ENCODE measurements at regions not wholly inside any gene's neighbourhood (a gene's known extent, or its start where the extent isn't known, plus 50 kb on each side); places are given as distances from the start of the nearest gene placed in this dataset.

GRCh38 chr6:144855375-144855774, 570.2 kb downstream of the UTRN start:
- in situ Hi-C loops (cut with HindIII; ENCODE audit: low pct_unique_long_range_greater_than_20kb, low sequenced_read_pairs): no loop called here
- no peak for DNase-seq (ENCODE audit: low read depth, low spot score)

GRCh38 chr6:144855812-144856531, 570.8 kb downstream of the UTRN start:
- DNase-seq (ENCODE audit: low read depth, low spot score): no peak
- in situ Hi-C loops (cut with HindIII; ENCODE audit: low pct_unique_long_range_greater_than_20kb, low sequenced_read_pairs): no loop called here

DNA sequence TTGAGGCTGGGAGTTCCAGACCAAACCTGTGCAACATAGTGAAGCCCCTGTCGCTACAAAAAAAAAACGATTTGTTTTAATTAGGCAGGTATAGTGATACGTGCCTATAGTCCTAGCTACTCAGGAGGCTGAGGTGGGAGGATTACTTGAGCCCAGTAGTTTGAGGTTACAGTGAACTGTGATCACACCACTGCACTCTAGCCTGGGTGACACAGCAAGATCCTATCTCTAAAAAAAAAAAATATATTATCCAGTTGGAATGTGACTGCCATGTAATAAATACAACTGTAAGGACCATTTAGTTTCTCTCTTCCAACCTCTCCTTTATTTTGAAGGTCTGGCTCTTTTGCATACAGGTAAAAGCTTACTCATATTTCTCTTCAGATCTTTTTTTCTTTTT, 571.5 kb downstream of the UTRN start:
- in situ Hi-C loops (cut with HindIII; ENCODE audit: low pct_unique_long_range_greater_than_20kb, low sequenced_read_pairs): no loop called here
- no peak for DNase-seq (ENCODE audit: low read depth, low spot score)

DNA sequence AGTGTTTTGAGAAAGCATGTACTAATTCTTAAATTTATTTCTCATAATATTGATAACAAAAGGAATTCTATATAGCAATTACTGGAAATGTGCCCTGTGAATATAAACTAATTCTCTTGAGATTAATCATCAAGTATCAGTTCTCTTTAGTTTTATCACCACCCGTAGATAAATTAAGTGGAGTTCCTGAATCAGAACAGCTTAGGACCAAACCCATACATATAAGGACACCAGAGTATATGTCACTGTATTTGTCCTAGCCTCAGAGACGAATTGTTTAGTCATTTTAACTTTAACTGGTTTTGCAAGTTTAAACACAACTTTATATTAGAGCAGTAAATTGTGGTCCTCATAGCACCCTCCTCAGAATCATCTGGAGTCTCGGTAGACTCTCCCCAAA, 572.0 kb downstream of the UTRN start:
- in situ Hi-C loops (cut with HindIII; ENCODE audit: low pct_unique_long_range_greater_than_20kb, low sequenced_read_pairs): no loop called here
- no peak for DNase-seq (ENCODE audit: low read depth, low spot score)

GRCh38 chr6:144862769-144863168, 577.6 kb downstream of the UTRN start:
- in situ Hi-C loops (cut with HindIII; ENCODE audit: low pct_unique_long_range_greater_than_20kb, low sequenced_read_pairs): no loop called here
- no peak for DNase-seq (ENCODE audit: low read depth, low spot score)

DNA sequence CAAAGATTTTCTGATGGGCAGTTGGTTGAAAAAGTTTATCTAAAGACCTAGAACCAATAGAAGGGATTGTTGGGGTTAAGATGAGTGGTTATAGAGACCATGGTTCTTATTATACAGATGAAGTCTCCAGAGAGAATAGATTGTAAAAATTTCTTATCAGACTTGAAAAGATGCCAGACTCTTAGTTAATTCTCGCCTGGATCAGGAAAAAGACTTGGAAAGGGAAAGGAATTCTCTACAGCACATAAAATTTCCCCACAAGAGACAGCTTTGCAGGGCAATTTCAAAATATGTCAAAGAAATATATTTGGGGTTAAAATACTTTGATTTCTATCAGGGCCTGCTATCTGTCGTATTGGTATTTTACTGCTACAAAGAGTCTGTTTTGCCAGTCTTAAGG, 582.6 kb downstream of the UTRN start:
- in situ Hi-C loops (cut with HindIII; ENCODE audit: low pct_unique_long_range_greater_than_20kb, low sequenced_read_pairs): no loop called here

DNA sequence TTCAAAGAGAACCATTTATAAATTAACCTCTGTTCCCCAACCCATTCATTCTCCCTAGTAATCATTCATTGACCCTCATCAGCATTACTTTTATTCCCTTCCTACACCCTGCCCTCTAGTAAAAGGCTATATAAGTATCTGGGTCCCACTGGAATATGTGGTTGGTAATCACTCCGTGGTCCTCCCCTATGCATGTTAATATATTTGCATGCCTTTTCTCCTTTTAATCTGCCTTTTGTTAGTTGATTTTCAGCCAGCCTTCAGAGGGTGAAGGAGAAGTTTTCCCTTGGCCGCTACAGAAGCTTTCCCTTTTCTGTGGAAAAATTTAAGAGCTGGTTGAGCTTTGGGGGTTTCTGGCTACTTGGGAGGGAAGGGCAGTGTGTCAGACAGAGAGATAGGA, 585.6 kb downstream of the UTRN start:
- DNase-seq (ENCODE audit: low read depth, low spot score): no peak
- in situ Hi-C loops (cut with HindIII; ENCODE audit: low pct_unique_long_range_greater_than_20kb, low sequenced_read_pairs): no loop called here

More for the DNA sequence above, 582.6 kb downstream of the UTRN start:
- DNase-seq (ENCODE audit: low read depth, low spot score): no peak

- in situ Hi-C loops (cut with HindIII; ENCODE audit: low pct_unique_long_range_greater_than_20kb, low sequenced_read_pairs): no loop called here
- no peak for DNase-seq (ENCODE audit: low read depth, low spot score)
Observed at GRCh38 chr6:144873623-144874378, 588.7 kb downstream of the UTRN start.

DNA sequence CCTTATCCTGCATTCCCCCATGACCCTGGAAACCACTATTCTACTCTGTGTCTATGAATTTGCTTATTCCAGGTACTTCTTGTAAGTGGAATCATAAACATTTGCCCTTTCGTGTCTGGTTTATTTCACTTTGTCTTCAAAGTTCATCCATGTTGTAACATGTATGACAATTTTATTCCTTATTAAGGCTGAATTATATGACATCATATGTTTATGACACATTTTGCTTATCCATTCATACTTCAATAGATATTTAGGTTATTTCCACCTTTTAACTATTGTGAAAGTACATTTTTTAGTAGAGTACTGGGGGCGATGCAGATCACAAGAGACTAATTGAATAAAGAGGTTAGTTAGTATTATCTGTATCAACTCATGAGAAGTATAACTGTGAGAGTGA, 591.6 kb downstream of the UTRN start:
- in situ Hi-C loops (cut with HindIII; ENCODE audit: low pct_unique_long_range_greater_than_20kb, low sequenced_read_pairs): no loop called here
- no peak for DNase-seq (ENCODE audit: low read depth, low spot score)

GRCh38 chr6:144877118-144877517, 592.0 kb downstream of the UTRN start:
- in situ Hi-C loops (cut with HindIII; ENCODE audit: low pct_unique_long_range_greater_than_20kb, low sequenced_read_pairs): no loop called here
- DNase-seq (ENCODE audit: low read depth, low spot score): no peak

GRCh38 chr6:144878577-144878976, 593.4 kb downstream of the UTRN start:
- in situ Hi-C loops (cut with HindIII; ENCODE audit: low pct_unique_long_range_greater_than_20kb, low sequenced_read_pairs): no loop called here
- no peak for DNase-seq (ENCODE audit: low read depth, low spot score)

DNA sequence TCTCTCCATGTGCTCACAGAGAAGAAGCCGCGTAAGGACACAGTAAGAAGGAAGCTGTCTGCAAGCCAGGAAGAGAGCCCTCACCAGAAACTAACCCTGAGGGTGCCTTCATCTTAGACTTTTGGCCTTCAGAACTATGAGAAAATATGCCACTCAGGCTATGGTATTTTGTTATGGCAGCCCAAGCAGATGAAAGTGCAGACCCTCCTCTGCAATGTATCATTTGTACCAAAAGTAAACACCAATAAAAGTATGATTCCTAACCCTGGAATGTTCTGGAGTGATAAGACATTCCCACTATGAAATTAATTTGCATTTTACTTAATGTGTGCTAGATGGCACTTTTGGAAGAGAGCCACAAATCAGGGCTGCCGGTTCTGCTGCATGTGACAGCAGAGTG, 594.3 kb downstream of the UTRN start:
- in situ Hi-C loops (cut with HindIII; ENCODE audit: low pct_unique_long_range_greater_than_20kb, low sequenced_read_pairs): no loop called here
- no peak for DNase-seq (ENCODE audit: low read depth, low spot score)

DNA sequence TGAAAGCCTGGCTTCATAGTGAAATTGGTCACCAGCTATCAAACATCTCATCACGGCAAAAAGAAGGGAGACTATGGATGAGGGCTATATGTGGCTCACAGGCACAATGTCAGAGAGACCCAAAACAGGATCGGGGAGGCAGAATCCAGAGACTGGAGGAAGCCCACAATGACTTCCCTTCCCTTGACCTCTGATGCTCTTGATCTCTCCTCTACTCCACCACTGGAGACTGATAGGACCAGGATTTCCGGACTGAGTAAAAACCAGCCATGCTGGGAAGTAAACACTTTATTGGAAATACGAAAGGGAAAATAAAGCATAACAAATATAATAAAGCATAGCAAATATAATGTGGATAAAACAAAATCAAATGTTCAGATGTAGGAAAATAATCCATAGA, 597.3 kb downstream of the UTRN start:
- in situ Hi-C loops (cut with HindIII; ENCODE audit: low pct_unique_long_range_greater_than_20kb, low sequenced_read_pairs): no loop called here

DNA sequence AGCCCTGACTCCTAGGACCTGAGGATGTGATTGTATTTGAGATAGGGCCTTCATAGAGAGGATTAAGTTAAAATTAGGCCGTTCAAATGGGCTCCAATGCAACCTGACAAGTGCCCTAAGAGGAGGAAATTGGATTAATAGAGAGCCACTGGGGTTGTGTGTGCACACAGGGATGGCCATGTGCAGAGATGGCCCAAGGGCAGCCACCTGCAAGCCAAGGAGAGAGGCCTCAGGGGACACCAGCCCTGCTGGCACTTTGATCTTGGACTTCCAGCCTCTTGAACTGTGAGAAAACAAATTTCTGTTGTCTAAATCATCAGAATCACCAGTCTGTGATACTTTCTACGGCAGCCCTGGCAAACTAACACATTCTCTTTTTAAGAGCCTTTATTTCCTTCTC, 598.8 kb downstream of the UTRN start:
- in situ Hi-C loops (cut with HindIII; ENCODE audit: low pct_unique_long_range_greater_than_20kb, low sequenced_read_pairs): no loop called here
- DNase-seq (ENCODE audit: low read depth, low spot score): no peak

More for the DNA sequence above, 597.3 kb downstream of the UTRN start:
- DNase-seq (ENCODE audit: low read depth, low spot score): no peak

- in situ Hi-C loops (cut with HindIII; ENCODE audit: low pct_unique_long_range_greater_than_20kb, low sequenced_read_pairs): no loop called here
- DNase-seq (ENCODE audit: low read depth, low spot score): no peak
Observed at GRCh38 chr6:144885817-144886216, 600.7 kb downstream of the UTRN start.

GRCh38 chr6:144886682-144887081, 601.5 kb downstream of the UTRN start:
- DNase-seq (ENCODE audit: low read depth, low spot score): no peak
- in situ Hi-C loops (cut with HindIII; ENCODE audit: low pct_unique_long_range_greater_than_20kb, low sequenced_read_pairs): no loop called here

DNA sequence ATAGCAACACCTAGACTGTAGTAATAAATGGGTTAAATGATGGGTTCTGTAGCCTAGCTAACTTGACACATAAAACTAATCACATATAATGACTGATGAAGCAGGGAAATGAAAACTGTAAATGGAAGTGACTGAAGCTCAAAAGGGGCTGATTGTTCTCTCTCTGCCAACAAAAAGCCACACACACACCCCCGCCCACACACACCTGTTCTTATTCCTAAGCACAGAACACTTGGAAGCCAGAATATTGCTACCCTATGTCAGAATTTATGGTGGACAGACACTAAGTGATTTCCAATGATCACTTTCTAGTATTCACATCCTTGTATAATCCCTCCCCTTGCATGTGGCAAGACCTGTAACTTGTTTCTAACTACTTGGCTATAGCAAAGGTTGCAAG, 603.5 kb downstream of the UTRN start:
- DNase-seq (ENCODE audit: low read depth, low spot score): no peak
- in situ Hi-C loops (cut with HindIII; ENCODE audit: low pct_unique_long_range_greater_than_20kb, low sequenced_read_pairs): no loop called here

- DNase-seq (ENCODE audit: low read depth, low spot score): peak; percentile 48
- in situ Hi-C loops (cut with HindIII; ENCODE audit: low pct_unique_long_range_greater_than_20kb, low sequenced_read_pairs): no loop called here
Observed at GRCh38 chr6:144893680-144894151, 608.6 kb downstream of the UTRN start.

DNA sequence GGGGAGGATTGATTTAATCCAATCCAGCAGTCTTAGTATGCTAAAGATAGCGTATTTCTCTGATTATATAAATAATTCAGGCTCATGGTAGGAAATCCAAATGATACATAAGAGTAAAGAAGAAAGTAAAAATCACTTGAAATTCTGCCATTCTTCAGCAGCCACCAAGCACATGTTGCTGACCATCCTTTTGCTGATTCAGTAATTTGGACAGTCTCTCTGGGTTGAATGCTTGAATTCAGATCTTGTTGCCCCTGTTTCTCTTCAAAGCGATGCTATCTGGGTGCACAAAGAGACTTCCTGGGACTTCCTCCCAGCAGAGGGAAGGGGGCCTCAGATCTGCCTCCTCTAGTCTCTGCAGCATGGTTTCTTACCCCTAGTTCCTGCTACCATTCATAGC, 609.1 kb downstream of the UTRN start:
- in situ Hi-C loops (cut with HindIII; ENCODE audit: low pct_unique_long_range_greater_than_20kb, low sequenced_read_pairs): no loop called here
- no peak for DNase-seq (ENCODE audit: low read depth, low spot score)
